HFF-Myc (cell line): ENCODE measurements at regions not wholly inside any gene's neighbourhood (a gene's known extent, or its start where the extent isn't known, plus 50 kb on each side); places are given as distances from the start of the nearest gene placed in this dataset.

Experiments used
- DNase-seq: peaks from one replicate; pipeline ENCODE4 v3.0.0-alpha.2; 2011; ENCODE audit warnings: low read depth; ENCODE audit errors: extremely low read depth
- H3K4me3 ChIP-seq: replicated peaks from 2 replicates; pipeline ENCODE4 v1.5.1; 2011; ENCODE audit warnings: low read depth, mild to moderate bottlenecking, control low read depth, low read length
- TF ChIP-seq, protein P1 (sequence below): IDR thresholded peaks from 2 replicates; pipeline ENCODE4 v1.5.1; 2012; ENCODE audit warnings: mild to moderate bottlenecking, low read depth, low read length, control low read depth; ENCODE audit errors: missing control alignments

DNA sequence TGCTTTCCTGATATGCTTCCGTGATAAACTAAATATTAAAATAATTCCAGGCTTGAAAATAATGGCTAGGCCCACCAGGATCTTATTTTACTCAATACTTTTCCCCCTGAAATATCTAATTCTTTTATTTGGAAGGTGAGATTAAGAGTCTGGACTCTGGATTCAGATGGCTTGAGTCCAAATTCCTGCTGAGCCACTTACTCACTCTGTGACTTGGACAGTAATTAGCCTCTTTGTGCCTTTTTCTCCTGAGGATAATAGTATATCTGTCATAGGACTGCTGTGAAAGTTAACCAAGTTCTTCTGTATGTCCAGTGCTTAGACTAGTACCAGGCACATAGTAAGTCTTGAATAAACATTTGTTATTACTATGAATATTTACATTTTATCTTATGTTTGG is 127.3 kb upstream of the ERBB4 start:
- TF ChIP-seq, protein P1, sequence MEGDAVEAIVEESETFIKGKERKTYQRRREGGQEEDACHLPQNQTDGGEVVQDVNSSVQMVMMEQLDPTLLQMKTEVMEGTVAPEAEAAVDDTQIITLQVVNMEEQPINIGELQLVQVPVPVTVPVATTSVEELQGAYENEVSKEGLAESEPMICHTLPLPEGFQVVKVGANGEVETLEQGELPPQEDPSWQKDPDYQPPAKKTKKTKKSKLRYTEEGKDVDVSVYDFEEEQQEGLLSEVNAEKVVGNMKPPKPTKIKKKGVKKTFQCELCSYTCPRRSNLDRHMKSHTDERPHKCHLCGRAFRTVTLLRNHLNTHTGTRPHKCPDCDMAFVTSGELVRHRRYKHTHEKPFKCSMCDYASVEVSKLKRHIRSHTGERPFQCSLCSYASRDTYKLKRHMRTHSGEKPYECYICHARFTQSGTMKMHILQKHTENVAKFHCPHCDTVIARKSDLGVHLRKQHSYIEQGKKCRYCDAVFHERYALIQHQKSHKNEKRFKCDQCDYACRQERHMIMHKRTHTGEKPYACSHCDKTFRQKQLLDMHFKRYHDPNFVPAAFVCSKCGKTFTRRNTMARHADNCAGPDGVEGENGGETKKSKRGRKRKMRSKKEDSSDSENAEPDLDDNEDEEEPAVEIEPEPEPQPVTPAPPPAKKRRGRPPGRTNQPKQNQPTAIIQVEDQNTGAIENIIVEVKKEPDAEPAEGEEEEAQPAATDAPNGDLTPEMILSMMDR, result no peak
- H3K4me3 ChIP-seq, result no peak overlapping the region
- DNase-seq, result no peak

DNA sequence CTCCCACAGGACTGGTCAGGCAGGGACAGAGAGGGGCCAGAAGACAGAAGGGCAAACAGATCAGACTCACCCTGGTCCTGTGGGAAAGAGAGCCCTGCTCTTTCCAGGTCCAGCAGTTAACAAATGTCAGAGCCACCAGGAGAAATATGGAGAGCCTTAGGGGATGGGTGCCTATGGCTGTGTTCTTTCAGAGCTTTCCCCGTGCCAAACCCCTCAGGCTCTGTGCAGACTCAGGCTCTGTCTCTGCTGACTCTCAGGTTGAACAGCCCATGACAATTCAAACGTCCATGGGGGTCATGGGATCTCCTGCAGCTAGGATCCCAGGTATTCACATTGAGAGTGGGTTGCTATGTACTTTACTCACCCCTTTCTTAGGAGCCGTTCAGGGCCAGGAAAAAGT is 120.8 kb upstream of the ERBB4 start:
- H3K4me3 ChIP-seq, result no peak overlapping the region
- TF ChIP-seq, protein P1, result no peak
- DNase-seq, result no peak

DNA sequence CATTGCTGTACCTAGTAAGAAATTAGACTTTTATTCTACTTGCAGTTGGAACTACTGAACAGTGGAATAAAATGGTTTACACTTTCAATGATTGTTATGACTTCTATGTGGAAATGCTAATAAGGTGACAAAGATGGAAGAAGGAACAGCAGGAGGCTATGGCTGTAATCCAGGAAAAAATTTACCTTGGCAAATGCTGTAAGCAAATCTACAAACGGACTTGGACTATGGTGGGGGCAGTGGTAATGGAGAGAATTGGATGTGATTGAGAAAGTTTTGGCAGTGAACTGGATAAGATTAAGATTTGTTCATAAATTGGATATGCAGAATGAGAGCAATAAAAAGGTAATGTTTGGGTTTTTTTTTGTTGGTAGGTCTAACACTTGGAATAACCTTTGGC is 111.0 kb upstream of the ERBB4 start:
- H3K4me3 ChIP-seq, result no peak overlapping the region
- TF ChIP-seq, protein P1, result no peak
- DNase-seq, result no peak

DNA sequence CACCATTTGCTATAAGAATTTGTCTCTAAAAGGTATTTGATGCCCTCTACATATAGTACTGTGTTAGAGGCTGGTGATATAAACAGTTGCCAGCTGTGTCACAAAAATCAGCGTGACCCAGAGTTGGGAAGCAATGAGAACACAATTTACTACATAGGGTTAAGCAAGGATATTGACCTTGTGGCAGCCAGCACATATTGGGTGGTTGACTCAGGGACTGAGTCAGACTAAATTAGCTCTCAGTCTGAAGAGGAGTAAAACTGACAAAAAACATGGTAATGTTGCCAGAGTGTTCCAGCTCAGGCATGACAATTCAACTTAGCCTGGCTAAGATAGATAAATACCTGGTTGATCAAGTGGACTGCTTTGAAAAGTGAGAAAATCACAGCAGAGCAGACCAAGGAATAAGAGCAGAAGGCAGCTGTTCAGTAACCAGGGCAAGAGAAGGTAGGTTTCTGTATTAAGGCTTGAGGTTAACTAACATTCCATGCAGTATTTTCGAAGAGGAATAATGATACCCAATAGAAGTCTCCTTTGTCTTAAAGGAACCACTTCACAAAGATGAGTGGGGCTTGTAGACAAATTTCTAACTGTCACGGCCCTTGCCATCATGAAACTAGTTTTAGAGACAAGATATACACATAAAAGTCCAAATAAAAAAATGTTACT is 108.2 kb upstream of the ERBB4 start:
- TF ChIP-seq, protein P1, result no peak
- no peak overlapping the region for H3K4me3 ChIP-seq
- DNase-seq, result no peak

DNA sequence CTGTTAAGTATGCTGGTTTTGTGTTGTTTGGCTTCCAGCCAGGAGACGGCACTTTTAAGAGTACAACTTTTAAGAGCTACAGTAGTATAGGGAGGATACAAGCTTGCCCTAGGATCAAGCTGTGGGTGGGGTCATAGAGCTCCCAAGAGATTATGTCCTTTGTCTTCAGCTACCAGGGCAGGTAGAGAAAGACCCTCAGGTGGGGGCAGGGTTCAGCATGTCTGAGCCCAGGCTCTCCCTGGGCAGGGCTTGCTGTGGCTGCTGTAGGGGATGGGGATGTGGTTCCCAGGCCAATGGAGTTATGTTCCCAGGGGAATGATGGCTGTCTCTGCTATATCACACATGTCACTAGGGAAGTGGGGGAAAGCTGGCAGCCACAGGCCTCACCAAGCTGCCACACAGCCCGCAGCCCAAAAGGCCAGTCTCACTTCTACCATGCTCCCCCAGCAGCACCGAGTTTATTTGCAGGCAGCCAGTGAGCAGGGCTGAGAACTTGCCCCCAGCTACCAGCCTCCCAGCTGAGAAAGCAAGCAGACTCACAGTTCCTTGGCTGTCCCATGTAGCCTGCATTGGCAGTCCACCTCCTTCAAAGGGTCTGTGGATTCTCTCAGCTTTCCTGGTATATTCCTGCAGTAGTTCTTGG is 105.7 kb upstream of the ERBB4 start:
- H3K4me3 ChIP-seq, result no peak overlapping the region
- TF ChIP-seq, protein P1, result no peak
- no peak for DNase-seq

DNA sequence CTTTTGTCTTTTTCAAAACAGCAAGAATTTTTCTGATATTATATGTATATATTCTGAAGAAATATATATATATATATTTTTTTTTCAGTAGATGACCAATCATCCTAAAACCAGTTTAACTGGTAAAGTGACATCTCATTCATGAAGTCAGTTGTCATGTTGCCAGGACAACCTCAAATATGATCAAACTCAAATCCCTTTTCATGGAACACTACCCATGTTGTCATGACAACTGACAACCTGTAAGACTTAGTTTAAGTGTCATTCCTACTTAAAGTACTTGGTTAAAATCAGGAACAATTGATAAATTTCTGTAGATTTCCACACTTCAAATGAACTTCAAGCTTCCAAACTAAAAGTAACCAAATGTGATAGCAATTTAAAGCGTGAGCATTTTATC is 101.8 kb upstream of the ERBB4 start:
- TF ChIP-seq, protein P1, result no peak
- DNase-seq, result no peak
- H3K4me3 ChIP-seq, result no peak overlapping the region
